HG03442 (cell line): ENCODE measurements at regions not wholly inside any gene's neighbourhood (a gene's known extent, or its start where the extent isn't known, plus 50 kb on each side); places are given as distances from the start of the nearest gene placed in this dataset.

Experiments
- ATAC-seq: cut with Tn5 transposase; IDR thresholded peaks from one replicate; pipeline ENCODE4 v1.9.1; 2021; ENCODE audit warnings: mild to moderate bottlenecking, moderate library complexity; ENCODE audit not compliant: unreplicated experiment

GRCh38 chr6:103707596-103708325 is 1152.0 kb downstream of the HACE1 start:
- ATAC-seq, result no peak

GRCh38 chr6:103699769-103700168 is 1160.0 kb downstream of the HACE1 start:
- ATAC-seq, result no peak

- ATAC-seq, result no peak
Measured at GRCh38 chr6:103687430-103687829, 1172.3 kb downstream of the HACE1 start.

- ATAC-seq, result no peak
Measured at GRCh38 chr6:103680116-103680515, 1179.6 kb downstream of the HACE1 start.

DNA sequence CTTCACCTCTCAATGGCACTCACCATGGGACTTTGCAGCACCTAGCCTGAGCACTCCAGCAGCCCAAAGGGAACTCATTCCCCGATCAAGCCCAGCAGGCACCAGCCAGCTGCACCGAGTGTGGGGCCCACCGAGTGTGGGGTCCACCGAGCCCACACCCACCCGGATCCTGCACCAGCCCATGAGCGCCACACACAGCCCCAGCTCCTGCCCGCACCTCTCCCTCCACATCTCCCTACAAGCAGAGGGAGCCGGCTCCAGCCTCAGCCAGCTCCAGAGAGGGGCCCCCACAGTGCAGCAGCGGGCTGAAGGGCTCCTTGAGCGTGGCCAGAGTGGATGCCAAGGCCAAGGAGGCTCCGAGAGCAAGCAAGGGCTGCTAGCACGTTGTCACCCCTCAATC is 1182.4 kb downstream of the HACE1 start:
- no peak for ATAC-seq

DNA sequence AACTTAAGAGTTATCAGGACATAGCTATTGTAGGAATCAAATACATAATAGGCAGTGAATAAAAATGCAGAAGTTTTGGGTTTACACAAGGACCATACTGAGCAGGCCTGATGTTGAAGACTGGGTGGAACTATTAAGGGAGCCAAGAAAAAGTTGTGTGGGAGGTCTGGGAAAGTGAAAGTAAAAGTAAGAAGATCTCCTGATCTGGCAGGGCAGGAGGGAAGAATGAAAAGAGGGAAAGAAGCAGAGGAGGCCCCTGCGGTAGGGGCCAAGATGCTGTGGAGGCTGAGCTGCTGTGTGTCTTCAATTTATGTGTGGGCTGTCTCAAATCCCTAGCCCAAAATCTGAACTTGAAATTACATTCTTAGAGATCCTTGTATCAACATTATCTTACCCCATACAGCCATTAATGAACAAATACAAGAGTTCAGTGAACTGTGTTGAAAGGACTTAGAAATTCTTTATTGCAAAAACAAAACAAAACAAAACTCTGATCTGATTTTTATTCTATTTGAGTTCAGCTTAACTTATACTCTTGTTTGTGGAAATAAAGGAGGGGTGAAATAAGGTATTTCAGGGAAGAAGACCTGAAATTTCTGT is 1183.8 kb downstream of the HACE1 start:
- ATAC-seq, result no peak

DNA sequence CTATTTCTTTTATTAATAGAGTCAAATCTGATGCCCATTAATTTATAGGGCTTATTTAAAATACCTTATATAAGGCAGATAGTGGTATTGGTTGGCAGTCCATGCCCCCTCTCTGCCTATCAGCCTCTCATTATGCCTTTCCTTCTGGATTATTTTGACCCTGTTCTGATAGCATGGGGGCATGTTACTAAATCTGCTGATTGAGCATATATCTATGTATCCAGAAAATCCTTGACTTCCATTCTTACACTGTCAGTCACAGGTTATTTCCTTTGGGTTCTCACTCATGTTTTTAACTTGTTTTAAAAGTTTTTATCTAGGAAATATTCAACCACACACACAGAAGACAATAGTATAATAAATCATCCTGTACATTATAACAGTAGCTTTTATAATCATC is 1184.9 kb downstream of the HACE1 start:
- no peak for ATAC-seq

DNA sequence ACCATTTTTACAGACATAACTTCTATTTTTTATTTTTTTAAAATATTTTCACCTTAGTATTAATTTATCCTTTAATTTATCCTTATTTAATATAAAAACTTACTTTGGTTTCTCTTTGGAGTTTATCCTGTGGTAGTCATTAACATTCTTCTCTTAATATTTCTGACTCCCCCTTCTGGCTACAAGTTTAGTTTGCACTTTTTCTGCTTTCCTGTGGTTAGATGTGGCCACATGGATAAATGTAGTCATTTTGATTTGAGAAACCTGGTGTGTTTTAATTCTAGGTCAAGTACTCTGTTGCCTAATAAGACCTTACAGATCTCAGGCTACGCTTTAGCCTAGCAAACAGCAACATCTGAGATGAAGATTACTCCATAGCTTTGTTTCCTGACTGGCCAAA is 1187.5 kb downstream of the HACE1 start:
- no peak for ATAC-seq

GRCh38 chr6:103629613-103630012 is 1230.1 kb downstream of the HACE1 start:
- ATAC-seq, result no peak

- ATAC-seq, result no peak
Measured at GRCh38 chr6:103617642-103618041, 1242.1 kb downstream of the HACE1 start.

- ATAC-seq, result no peak
Measured at GRCh38 chr6:103587722-103588121, 1272.0 kb downstream of the HACE1 start.

DNA sequence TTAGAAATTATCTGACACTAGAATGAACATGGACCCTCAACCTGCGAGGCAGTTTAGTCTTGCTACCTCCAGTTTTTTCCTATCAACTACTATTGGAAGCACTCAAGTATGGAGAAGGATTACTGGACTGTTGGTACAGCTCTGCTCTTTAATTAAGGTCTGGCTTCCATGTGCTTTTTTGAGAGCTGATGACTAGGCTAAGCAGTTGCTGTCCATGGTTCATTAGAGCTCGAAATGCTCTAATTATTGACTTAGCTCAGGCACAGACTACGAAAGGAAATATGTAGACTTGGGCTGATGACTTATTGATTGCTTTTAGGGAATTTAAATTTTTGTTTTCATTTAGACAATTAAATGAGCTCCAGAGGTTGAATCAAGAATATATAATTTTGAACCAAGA is 1281.6 kb downstream of the HACE1 start:
- no peak for ATAC-seq

GRCh38 chr6:103570431-103570830 is 1289.3 kb downstream of the HACE1 start:
- ATAC-seq, result no peak

DNA sequence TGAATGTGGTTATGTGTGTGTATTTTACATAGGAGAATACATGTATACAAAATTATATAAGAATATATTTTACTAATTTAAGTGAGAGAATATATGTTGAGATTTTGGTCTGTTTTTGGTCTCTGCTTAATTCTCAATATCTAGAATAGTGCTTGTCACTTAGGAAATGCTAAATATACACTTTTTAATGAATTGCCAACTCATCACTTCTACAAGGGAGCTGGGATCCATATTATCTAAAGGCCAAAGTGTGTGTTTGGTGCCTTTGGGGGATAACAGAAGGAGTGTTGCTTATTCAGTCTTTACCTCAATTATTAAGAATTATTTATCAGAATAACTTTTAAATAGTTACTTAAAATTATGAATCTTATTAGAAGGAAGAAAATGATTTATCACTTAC is 1304.8 kb downstream of the HACE1 start:
- no peak for ATAC-seq

GRCh38 chr6:103538381-103538780 is 1321.3 kb downstream of the HACE1 start:
- no peak for ATAC-seq

DNA sequence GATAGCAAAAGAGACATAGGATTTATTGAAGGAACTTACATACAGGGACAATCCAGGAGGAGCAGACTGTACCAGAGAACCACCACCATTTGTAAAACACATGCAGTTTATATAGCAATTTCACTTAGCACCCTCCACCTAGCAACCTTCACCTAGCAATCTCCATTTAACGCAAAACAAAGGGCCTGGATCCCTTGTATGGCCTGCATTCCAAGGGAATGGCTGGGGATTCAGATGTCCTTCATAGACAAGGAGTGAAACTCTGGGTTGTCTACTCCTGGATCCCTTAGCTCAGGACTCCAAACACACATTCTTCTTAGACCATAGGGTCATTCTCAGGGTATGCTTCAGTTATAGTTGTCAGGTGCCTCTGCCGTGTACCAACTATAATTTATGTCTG is 1324.9 kb downstream of the HACE1 start:
- ATAC-seq, result no peak

- ATAC-seq, result no peak
Measured at GRCh38 chr6:103534095-103534494, 1325.6 kb downstream of the HACE1 start.

GRCh38 chr6:103522045-103522444 is 1337.7 kb downstream of the HACE1 start:
- ATAC-seq, result no peak

- ATAC-seq, result no peak
Measured at GRCh38 chr6:103516336-103516735, 1343.4 kb downstream of the HACE1 start.

DNA sequence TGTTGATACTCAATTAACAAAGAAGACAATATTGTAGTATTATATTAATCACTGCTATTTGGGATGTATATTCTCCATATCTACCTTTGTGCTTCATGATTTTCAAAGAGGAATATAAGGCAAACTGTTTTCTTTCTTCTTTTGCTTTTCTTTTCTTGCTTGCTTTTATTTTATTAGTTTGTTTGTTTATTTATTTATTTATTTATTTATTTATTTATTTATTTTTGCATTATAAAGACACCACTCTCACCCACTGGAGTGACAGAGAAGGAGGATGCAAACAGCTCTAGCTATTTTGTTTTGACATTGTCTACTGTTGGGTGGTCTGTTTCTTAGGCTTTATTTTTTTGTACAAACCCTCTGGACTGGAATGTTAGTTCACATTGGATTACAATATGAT is 1352.7 kb downstream of the HACE1 start:
- ATAC-seq, result no peak

- no peak for ATAC-seq
Measured at GRCh38 chr6:103505155-103505518, 1354.6 kb downstream of the HACE1 start.

DNA sequence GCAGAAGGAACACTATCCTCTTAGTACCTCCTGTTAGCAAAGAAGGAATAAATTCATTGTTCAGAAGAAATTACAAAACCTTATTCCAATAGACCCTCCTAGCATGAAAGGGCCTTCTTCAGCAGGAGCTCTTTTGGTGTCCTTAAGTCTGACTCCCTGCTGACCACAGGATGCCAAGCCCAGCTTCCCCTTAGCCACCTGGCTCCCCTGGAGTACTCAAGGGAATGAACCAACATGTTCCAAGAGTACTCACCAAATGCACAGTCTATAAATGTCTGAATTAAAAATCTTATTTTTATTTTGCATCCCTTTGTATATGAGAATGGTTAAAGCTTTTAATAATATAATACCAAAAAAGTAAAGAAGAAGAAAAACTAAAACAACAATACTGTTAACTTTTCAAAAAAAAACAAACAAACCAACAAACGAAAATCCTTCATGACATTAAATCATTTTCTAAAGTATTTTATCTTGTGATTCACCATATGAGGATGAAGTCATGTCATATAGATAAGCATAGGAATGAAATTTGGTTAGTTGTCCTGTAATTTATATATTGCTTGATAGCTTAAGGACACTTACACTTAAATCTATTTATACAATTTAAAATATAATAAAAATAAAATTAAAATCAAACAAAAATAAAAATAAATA is 1355.1 kb downstream of the HACE1 start:
- ATAC-seq, result no peak
